MM.1S (cell line): ENCODE measurements at regions not wholly inside any gene's neighbourhood (a gene's known extent, or its start where the extent isn't known, plus 50 kb on each side); places are given as distances from the start of the nearest gene placed in this dataset.
"Not testable (repeated sequence)": the region's sequence is repeated elsewhere in the genome, so short reads cannot be mapped to it uniquely, and the experiment has no call there.

Source experiments
- DNase-seq: peaks from one replicate; pipeline ENCODE4 v3.0.0-alpha.2; 2015
- H2AFZ ChIP-seq: fragments of 300-600 bp; sonication (generic); 2 replicates; pipeline ENCODE4 v1.6.0; 2016; ENCODE audit warnings: antibody characterized with exemption, low read length
- H3F3A ChIP-seq: fragments of 300-600 bp; sonication (generic); 2 replicates; pipeline ENCODE4 v1.6.1; 2016; ENCODE audit warnings: mild to moderate bottlenecking, antibody characterized with exemption, low read length, moderate library complexity, mixed read lengths; ENCODE audit not compliant: insufficient read depth
- H3K27ac ChIP-seq: fragments of 300-600 bp; sonication (generic); 2 replicates; pipeline ENCODE4 v1.5.1; 2016; ENCODE audit warnings: mild to moderate bottlenecking, low read length
- H3K27me3 ChIP-seq: fragments of 300-600 bp; sonication (generic); replicated peaks from 2 replicates; pipeline ENCODE4 v1.6.0; 2016; ENCODE audit warnings: low read length; ENCODE audit not compliant: insufficient read depth
- H3K36me3 ChIP-seq: fragments of 300-600 bp; sonication (generic); replicated peaks from 2 replicates; pipeline ENCODE4 v1.6.1; 2016; ENCODE audit warnings: mild to moderate bottlenecking, low read length, mixed read lengths; ENCODE audit not compliant: insufficient read depth
- H3K4me1 ChIP-seq: fragments of 300-600 bp; sonication (generic); 2 replicates; pipeline ENCODE4 v1.6.1; 2016; ENCODE audit warnings: low read length, mixed read lengths
- H3K4me2 ChIP-seq: fragments of 300-600 bp; sonication (generic); 2 replicates; pipeline ENCODE4 v1.6.0; 2016; ENCODE audit warnings: low read depth, low read length
- H3K4me3 ChIP-seq: fragments of 300-600 bp; sonication (generic); 2 replicates; pipeline ENCODE4 v1.5.1; 2016; ENCODE audit warnings: low read length, mixed read lengths
- H3K79me2 ChIP-seq: fragments of 300-600 bp; sonication (generic); 2 replicates; pipeline ENCODE4 v1.6.1; 2016; ENCODE audit warnings: mixed run types, low read length, mixed read lengths
- H3K9ac ChIP-seq: fragments of 300-600 bp; sonication (generic); 2 replicates; pipeline ENCODE4 v1.6.1; 2016; ENCODE audit warnings: low read length, mixed read lengths
- H3K9me2 ChIP-seq: fragments of 300-600 bp; sonication (generic); replicated peaks from 2 replicates; pipeline ENCODE4 v1.6.1; 2016; ENCODE audit warnings: mild to moderate bottlenecking, low read length, mixed read lengths; ENCODE audit not compliant: insufficient read depth
- H3K9me3 ChIP-seq: fragments of 300-600 bp; sonication (generic); replicated peaks from 2 replicates; pipeline ENCODE4 v1.6.1; 2016; ENCODE audit warnings: mild to moderate bottlenecking, low read length, mixed read lengths; ENCODE audit not compliant: insufficient read depth
- H4K20me1 ChIP-seq: fragments of 300-600 bp; sonication (generic); 2 replicates; pipeline ENCODE4 v1.6.1; 2016; ENCODE audit warnings: mild to moderate bottlenecking, low read length, moderate library complexity, mixed read lengths; ENCODE audit not compliant: insufficient read depth
- EZH2 ChIP-seq: fragments of 300-600 bp; sonication (generic); optimal IDR thresholded peaks from 2 replicates; pipeline ENCODE3; 2017; ENCODE audit warnings: low read depth, mild to moderate bottlenecking, antibody characterized with exemption, low read length, mixed read lengths
- EZH2phosphoT487 ChIP-seq: fragments of 300-600 bp; sonication (generic); IDR thresholded peaks from 2 replicates; pipeline ENCODE4 v1.6.1; 2018; ENCODE audit warnings: antibody characterized with exemption, low read length
- TF ChIP-seq, protein P1 (sequence below): fragments of 300-600 bp; sonication (generic); IDR thresholded peaks from 2 replicates; pipeline ENCODE4 v1.5.1; 2016; ENCODE audit warnings: antibody characterized with exemption, low read length, mixed read lengths

DNA sequence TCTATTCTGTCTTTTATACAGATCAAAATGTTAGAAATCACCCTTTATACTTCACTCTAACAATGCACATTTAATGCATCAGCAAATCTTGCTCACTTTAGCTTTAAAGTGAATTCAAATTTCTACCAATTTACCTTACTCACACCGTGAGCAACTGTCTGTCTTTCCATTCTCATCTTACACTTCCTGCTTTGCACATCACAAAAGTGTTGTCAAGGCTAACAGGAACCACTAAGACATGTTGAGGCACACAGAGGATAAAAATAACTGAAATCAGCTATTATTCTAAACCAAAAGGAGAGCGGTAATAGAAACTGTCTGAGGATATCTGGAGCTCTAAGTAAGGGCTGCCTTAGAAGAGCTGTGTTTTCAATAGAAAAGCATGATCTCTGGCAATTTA, 519.9 kb downstream of the ZBBX start:
- peak; percentile 64 for DNase-seq
- Histone ChIP-seq H3K36me3 (no peaks in the 10 kb centered on the region), H3K4me3 (no peak overlapping the region), H3K9ac (no peak overlapping the region), H2AFZ (no peak overlapping the region), H4K20me1 (no peaks in the 10 kb centered on the region), H3K79me2 (no peaks in the 10 kb centered on the region), H3F3A (no peaks in the 10 kb centered on the region), H3K9me3 (no peaks in the 10 kb centered on the region), H3K27me3 (no peaks in the 10 kb centered on the region), H3K4me2 (no peak overlapping the region), H3K9me2 (no peaks in the 10 kb centered on the region), H3K4me1 (no peaks in the 10 kb centered on the region), H3K27ac (peak overlapping the region; percentile 24; the same call in 1 of the 2 replicates)
- no peak for TF ChIP-seq EZH2phosphoT487
- TF ChIP-seq, protein P1, sequence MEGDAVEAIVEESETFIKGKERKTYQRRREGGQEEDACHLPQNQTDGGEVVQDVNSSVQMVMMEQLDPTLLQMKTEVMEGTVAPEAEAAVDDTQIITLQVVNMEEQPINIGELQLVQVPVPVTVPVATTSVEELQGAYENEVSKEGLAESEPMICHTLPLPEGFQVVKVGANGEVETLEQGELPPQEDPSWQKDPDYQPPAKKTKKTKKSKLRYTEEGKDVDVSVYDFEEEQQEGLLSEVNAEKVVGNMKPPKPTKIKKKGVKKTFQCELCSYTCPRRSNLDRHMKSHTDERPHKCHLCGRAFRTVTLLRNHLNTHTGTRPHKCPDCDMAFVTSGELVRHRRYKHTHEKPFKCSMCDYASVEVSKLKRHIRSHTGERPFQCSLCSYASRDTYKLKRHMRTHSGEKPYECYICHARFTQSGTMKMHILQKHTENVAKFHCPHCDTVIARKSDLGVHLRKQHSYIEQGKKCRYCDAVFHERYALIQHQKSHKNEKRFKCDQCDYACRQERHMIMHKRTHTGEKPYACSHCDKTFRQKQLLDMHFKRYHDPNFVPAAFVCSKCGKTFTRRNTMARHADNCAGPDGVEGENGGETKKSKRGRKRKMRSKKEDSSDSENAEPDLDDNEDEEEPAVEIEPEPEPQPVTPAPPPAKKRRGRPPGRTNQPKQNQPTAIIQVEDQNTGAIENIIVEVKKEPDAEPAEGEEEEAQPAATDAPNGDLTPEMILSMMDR: no peak
- no peak for TF ChIP-seq EZH2

DNA sequence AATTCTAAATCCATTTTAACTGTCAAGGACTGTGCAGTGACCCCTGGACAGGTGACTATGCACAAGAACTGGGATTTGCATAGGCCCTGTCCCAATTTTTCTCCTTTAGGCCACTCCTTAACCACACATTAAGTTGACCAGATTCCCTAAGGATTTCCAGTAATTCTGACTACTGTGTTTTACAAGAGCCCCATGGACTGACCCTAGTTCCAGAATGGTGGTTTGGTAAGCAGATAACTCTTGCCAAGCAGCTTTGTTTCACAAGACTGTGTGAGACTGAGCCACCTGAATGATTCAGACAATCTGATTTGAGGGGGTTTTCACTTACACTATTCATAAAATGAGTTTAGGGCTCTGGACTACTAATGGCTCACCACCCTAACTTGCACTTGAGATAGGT, 535.8 kb downstream of the ZBBX start:
- no peaks in the 10 kb centered on the region for H3K9me2 ChIP-seq
- no peak for DNase-seq
- no peaks in the 10 kb centered on the region for H3K9me3 ChIP-seq
- no peaks in the 10 kb centered on the region for H3K4me1 ChIP-seq
- no peak for TF ChIP-seq EZH2phosphoT487
- TF ChIP-seq EZH2: no peak
- TF ChIP-seq, protein P1: no peak
- no peak overlapping the region for H2AFZ ChIP-seq
- H3K36me3 ChIP-seq: no peaks in the 10 kb centered on the region
- H3K27ac ChIP-seq: no peak overlapping the region
- no peak overlapping the region for H3K4me3 ChIP-seq
- no peaks in the 10 kb centered on the region for H3K27me3 ChIP-seq
- no peaks in the 10 kb centered on the region for H3F3A ChIP-seq
- H4K20me1 ChIP-seq: no peaks in the 10 kb centered on the region
- H3K9ac ChIP-seq: no peak overlapping the region
- no peaks in the 10 kb centered on the region for H3K79me2 ChIP-seq
- no peak overlapping the region for H3K4me2 ChIP-seq

DNA sequence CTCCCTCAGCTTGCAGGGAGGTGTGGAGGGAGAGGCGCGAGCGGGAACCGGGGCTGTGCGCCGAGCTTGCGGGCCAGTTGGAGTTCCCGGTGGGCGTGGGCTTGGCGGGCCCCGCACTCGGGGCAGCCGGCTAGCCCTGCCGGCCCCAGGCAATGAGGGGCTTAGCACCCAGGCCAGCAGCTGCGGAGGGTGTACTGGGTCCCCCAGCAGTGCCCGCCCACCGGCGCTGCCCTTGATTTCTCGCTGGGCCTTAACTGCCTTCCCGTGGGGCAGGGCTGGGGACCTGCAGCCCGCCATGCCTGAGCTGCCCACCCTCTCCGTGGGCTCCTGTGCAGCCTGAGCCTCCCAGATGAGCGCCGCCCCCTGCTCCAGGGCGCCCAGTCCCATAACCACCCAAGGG, 537.3 kb downstream of the ZBBX start:
- H3K9me3 ChIP-seq, H3K4me2 ChIP-seq, H3K4me3 ChIP-seq, H3K4me1 ChIP-seq, DNase-seq, H3K36me3 ChIP-seq, H3K27ac ChIP-seq, H3K79me2 ChIP-seq, H3K9me2 ChIP-seq, H4K20me1 ChIP-seq, H3F3A ChIP-seq, H2AFZ ChIP-seq, H3K9ac ChIP-seq, H3K27me3 ChIP-seq: not testable (repeated sequence)

DNA sequence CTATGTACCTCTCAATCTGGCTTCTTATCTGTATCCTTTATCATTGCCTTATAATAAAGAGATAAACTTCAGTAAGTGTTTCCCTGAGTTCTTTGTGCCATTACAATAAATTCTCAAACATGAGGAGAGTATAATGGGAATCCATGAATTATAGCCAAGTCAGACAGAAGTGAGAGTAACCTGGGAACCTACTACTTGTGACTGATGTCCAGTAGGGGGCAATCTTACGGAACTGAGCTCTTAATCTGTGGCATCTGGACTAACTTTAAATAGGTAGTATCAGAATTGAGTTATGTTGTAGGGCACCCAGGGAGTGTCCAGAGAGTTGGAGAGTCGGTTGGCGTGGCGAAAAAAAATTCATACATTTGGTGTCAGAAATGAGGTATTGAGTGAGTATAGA, 542.6 kb downstream of the ZBBX start:
- no peaks in the 10 kb centered on the region for H3K4me1 ChIP-seq

More for the DNA sequence above, 542.6 kb downstream of the ZBBX start:
- Histone ChIP-seq H3F3A (no peaks in the 10 kb centered on the region), H3K9ac (no peak overlapping the region), H3K79me2 (no peaks in the 10 kb centered on the region), H2AFZ (no peak overlapping the region), H4K20me1 (no peaks in the 10 kb centered on the region), H3K4me3 (no peak overlapping the region), H3K27ac (no peak overlapping the region), H3K36me3 (no peaks in the 10 kb centered on the region), H3K9me2 (no peaks in the 10 kb centered on the region), H3K9me3 (no peaks in the 10 kb centered on the region), H3K4me2 (no peak overlapping the region), H3K27me3 (no peaks in the 10 kb centered on the region)
- peak; percentile 67 for DNase-seq
- TF ChIP-seq EZH2phosphoT487: no peak
- TF ChIP-seq, protein P1: peak; percentile 68
